Panc1 (cell line): ENCODE measurements at regions not wholly inside any gene's neighbourhood (a gene's known extent, or its start where the extent isn't known, plus 50 kb on each side); places are given as distances from the start of the nearest gene placed in this dataset.

ENCODE experiments used
- CTCF ChIP-seq: fragments of 450-650 bp; IDR thresholded peaks from 2 replicates; pipeline ENCODE4 v1.5.1; 2017; ENCODE audit warnings: mild to moderate bottlenecking
- POLR2AphosphoS5 ChIP-seq: IDR thresholded peaks from 2 replicates; pipeline ENCODE4 v1.6.1; 2012; ENCODE audit warnings: mild to moderate bottlenecking, low read depth, low read length, moderate library complexity
- REST ChIP-seq, 2 experiments: IDR thresholded peaks; 2 replicates each; pipeline ENCODE4 v1.6.1; 2011 to 2012; ENCODE audit warnings: low read depth in 2 of 2, control low read depth in 1 of 2, low read length in 1 of 2, mild to moderate bottlenecking in 1 of 2, moderate library complexity in 1 of 2; ENCODE audit not compliant: insufficient read depth in 1 of 2
- SIN3A ChIP-seq: IDR thresholded peaks from 2 replicates; pipeline ENCODE4 v1.6.1; 2012; ENCODE audit warnings: low read depth, mild to moderate bottlenecking, low read length, moderate library complexity, borderline replicate concordance; ENCODE audit not compliant: insufficient read depth

GRCh38 chr6:1175877-1176276 is 136.0 kb upstream of the FOXQ1 start:
- no peak for TF ChIP-seq CTCF
- TF ChIP-seq REST (IDR thresholded peaks at IDR 0.05; ENCODE audit: insufficient read depth in 1 of 2, low read depth in 2 of 2, low read length in 1 of 2), result no peak
- no peak for TF ChIP-seq POLR2AphosphoS5
- no peak for TF ChIP-seq SIN3A
